MCF 10A (cell line): ENCODE measurements at regions not wholly inside any gene's neighbourhood (a gene's known extent, or its start where the extent isn't known, plus 50 kb on each side); places are given as distances from the start of the nearest gene placed in this dataset.

Experiments
- BruUV-seq: library from RNA; stranded (reverse); fragments of 400-500 nt; replicated peaks from 2 replicates; lab custom pipeline; 2021; lab: Mats Ljungman, UMichigan
- CTCF ChIA-PET: fragments of 300-600 bp; sonication (Branson Sonifier 250); formaldehyde crosslinking; extraction: SDS; loops from one replicate; lab custom pipeline; 2021; ENCODE audit warnings: antibody characterized with exemption, inconsistent platforms; lab: Yijun Ruan, JAX
- POLR2A ChIA-PET: fragments of 300-600, 350-650 bp; sonication (Branson Sonifier 250); formaldehyde crosslinking; extraction: SDS; loops from one replicate; lab custom pipeline; 2020; ENCODE audit warnings: antibody characterized with exemption, inconsistent platforms; lab: Yijun Ruan, JAX
- DNase-seq: peaks from one replicate; pipeline ENCODE4 v3.0.0-alpha.2; 2018; ENCODE audit not compliant: unreplicated experiment
- H3K27ac Mint-ChIP-seq: one replicate; pipeline ENCODE4 v1.8.0; 2022; ENCODE audit warnings: mild to moderate bottlenecking, low read depth, mixed read lengths; ENCODE audit not compliant: unreplicated experiment
- H3K27me3 Mint-ChIP-seq: one replicate; pipeline ENCODE4 v1.8.0; 2022; ENCODE audit warnings: mixed read lengths; ENCODE audit not compliant: insufficient read depth, unreplicated experiment
- H3K36me3 Mint-ChIP-seq: one replicate; pipeline ENCODE4 v1.8.0; 2022; ENCODE audit warnings: mild to moderate bottlenecking, moderate library complexity, mixed read lengths; ENCODE audit not compliant: insufficient read depth, unreplicated experiment
- H3K4me1 Mint-ChIP-seq: one replicate; pipeline ENCODE4 v1.8.0; 2022; ENCODE audit warnings: mixed read lengths; ENCODE audit not compliant: insufficient read depth, unreplicated experiment
- H3K4me3 Mint-ChIP-seq: one replicate; pipeline ENCODE4 v1.8.0; 2022; ENCODE audit warnings: mild to moderate bottlenecking, moderate library complexity, mixed read lengths; ENCODE audit not compliant: unreplicated experiment
- H3K9me3 Mint-ChIP-seq: one replicate; pipeline ENCODE4 v1.8.0; 2022; ENCODE audit warnings: mixed read lengths; ENCODE audit not compliant: unreplicated experiment
- intact Hi-C: fragments of 100-400 bp; cut with micrococcal nuclease; formaldehyde crosslinking; loops from 2 replicates; pipeline ENCODE4 v1.14.1; 2022
- TF ChIP-seq, protein P1 (sequence below): fragments of 200-600 bp; IDR thresholded peaks from one replicate; pipeline ENCODE4 v1.8.0; 2022; ENCODE audit warnings: antibody characterized with exemption, mild to moderate bottlenecking; ENCODE audit not compliant: unreplicated experiment

- POLR2A ChIA-PET = no interaction called here
- no peak for DNase-seq
- H3K36me3 Mint-ChIP-seq = peaks cover 5% of the 10 kb centered on the region
- no peaks in the 10 kb centered on the region for H3K27me3 Mint-ChIP-seq
- intact Hi-C loops = no loop called here
- TF ChIP-seq, protein P1, sequence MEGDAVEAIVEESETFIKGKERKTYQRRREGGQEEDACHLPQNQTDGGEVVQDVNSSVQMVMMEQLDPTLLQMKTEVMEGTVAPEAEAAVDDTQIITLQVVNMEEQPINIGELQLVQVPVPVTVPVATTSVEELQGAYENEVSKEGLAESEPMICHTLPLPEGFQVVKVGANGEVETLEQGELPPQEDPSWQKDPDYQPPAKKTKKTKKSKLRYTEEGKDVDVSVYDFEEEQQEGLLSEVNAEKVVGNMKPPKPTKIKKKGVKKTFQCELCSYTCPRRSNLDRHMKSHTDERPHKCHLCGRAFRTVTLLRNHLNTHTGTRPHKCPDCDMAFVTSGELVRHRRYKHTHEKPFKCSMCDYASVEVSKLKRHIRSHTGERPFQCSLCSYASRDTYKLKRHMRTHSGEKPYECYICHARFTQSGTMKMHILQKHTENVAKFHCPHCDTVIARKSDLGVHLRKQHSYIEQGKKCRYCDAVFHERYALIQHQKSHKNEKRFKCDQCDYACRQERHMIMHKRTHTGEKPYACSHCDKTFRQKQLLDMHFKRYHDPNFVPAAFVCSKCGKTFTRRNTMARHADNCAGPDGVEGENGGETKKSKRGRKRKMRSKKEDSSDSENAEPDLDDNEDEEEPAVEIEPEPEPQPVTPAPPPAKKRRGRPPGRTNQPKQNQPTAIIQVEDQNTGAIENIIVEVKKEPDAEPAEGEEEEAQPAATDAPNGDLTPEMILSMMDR = no peak
- no peak overlapping the region for H3K4me3 Mint-ChIP-seq
- BruUV-seq = no TSS peak
- no peaks in the 10 kb centered on the region for H3K4me1 Mint-ChIP-seq
- H3K27ac Mint-ChIP-seq = no peak overlapping the region
- CTCF ChIA-PET = no interaction called here
- peaks cover 14% of the 10 kb centered on the region for H3K9me3 Mint-ChIP-seq
These were observed 866.3 kb upstream of the PCDH7 start for GRCh38 chr4:29853833-29854232.

GRCh38 chr4:29861307-29861706 is 858.9 kb upstream of the PCDH7 start:
- TF ChIP-seq, protein P1 = no peak
- Mint-ChIP-seq H3K27me3 (no peaks in the 10 kb centered on the region), H3K9me3 (peaks cover 21% of the 10 kb centered on the region), H3K27ac (no peak overlapping the region), H3K4me3 (no peak overlapping the region), H3K4me1 (no peaks in the 10 kb centered on the region), H3K36me3 (no peaks in the 10 kb centered on the region)
- no TSS peak for BruUV-seq
- CTCF ChIA-PET = no interaction called here
- intact Hi-C loops = no loop called here
- peak; percentile 8 for DNase-seq
- POLR2A ChIA-PET = no interaction called here

DNA sequence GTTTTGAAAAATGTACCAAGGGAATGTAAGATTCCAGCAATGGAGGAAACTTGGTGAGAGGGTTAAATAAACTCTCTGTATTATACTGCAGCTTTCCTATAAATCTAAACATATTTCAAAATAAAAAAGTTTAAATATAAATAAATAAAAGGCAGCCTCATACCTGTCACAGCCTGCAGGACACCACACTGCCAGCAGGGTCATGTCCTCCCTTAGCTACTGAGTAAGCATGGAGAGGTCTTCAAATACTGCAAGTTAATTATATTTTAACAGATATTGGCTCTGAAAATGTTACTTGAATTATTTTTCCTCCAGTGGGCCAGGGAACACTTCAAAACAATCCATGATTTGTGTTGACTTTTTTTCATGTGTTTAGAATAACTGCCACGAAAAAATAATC is 852.8 kb upstream of the PCDH7 start:
- peaks cover 14% of the 10 kb centered on the region for H3K9me3 Mint-ChIP-seq
- ChIA-PET CTCF (no interaction called here), POLR2A (no interaction called here)
- no peak overlapping the region for H3K27ac Mint-ChIP-seq
- no peak overlapping the region for H3K4me3 Mint-ChIP-seq
- TF ChIP-seq, protein P1 = no peak
- H3K27me3 Mint-ChIP-seq = no peaks in the 10 kb centered on the region
- intact Hi-C loops = no loop called here
- H3K4me1 Mint-ChIP-seq = no peaks in the 10 kb centered on the region
- no peak for DNase-seq
- no TSS peak for BruUV-seq
- peaks cover 6% of the 10 kb centered on the region for H3K36me3 Mint-ChIP-seq

- CTCF ChIA-PET = interaction anchor here (0.5 kb wide), 1 partner anchor 411 kb away, joined by 3 read pairs; no protein-coding TSS in a partner anchor
- Mint-ChIP-seq H3K27ac (peak overlapping the region; percentile 1), H3K4me3 (no peak overlapping the region), H3K27me3 (no peaks in the 10 kb centered on the region), H3K4me1 (peaks cover 7% of the 10 kb centered on the region), H3K9me3 (peaks cover 5% of the 10 kb centered on the region), H3K36me3 (no peaks in the 10 kb centered on the region)
- BruUV-seq = no TSS peak
- POLR2A ChIA-PET = interaction anchor here (1.7 kb wide), 1 partner anchor 16 kb away, joined by 5 read pairs; no protein-coding TSS in a partner anchor
- peak; percentile 48 for DNase-seq
- TF ChIP-seq, protein P1 = no peak
- intact Hi-C loops = no loop called here
These were observed 819.8 kb upstream of the PCDH7 start for GRCh38 chr4:29900336-29900735.
